Kasumi-1 (cell line): ENCODE measurements at regions not wholly inside any gene's neighbourhood (a gene's known extent, or its start where the extent isn't known, plus 50 kb on each side); places are given as distances from the start of the nearest gene placed in this dataset.
"Not testable (repeated sequence)": the region's sequence is repeated elsewhere in the genome, so short reads cannot be mapped to it uniquely, and the experiment has no call there.

Experiments used
- DNase-seq, 2 experiments: peaks; one replicate each; lab custom pipeline; 2025; lab: John Stamatoyannopoulos, UW

DNA sequence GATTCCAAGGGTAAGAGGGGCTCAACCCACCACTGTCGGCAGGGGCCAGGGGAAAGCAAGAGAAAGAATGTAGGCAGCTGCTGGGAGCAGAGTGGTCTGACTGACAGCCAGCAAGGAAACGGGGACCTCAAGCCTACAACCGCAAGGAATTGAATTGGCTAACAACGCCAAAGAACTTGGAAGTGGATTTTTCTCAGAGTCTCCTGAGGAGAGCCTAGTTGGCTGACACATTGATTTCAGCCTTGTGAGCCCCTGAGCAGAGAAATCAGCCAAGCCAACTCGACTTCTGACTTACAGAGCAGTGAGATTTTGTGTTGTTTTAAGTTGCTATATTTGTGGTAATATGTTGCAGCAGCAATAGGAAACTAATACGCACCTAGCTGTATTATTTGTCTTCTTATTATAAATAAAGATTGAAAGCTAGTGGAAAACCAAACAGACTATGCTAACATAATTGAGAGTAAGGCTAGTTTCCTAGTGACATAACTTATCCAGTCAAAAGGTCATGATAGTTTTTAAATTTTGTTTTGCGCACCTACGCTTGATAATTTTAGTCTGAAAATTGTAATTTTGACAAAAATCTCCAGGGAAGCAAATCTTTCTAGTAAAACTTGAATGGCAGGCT, 145.8 kb upstream of the HCCS start:
- DNase-seq = no peak

DNA sequence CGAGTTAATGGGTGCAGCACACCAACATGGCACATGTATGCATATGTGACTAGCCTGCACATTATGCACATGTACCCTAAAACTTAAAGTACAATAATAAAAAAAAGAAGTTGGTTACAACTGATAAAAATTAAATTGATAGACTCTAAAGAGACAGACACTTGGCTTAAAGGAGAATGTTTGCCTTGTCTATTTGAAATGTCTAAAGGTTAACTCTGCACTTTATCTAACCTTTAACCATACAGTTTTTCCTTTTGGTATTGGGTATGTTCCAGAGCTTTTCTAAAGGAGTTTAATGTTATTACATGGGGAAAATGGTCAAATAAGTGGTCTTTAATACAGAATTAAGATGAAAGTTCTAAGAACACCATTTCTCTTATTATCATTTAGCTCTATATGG, 145.1 kb upstream of the HCCS start:
- no peak for DNase-seq

GRCh38 chrX:10971176-10971575, 140.0 kb upstream of the HCCS start:
- no peak for DNase-seq

GRCh38 chrX:10971759-10972158, 139.4 kb upstream of the HCCS start:
- DNase-seq = no peak

- DNase-seq = no peak
Observed at GRCh38 chrX:10972706-10973105, 138.4 kb upstream of the HCCS start.

GRCh38 chrX:10974920-10975319, 136.2 kb upstream of the HCCS start:
- DNase-seq = no peak

DNA sequence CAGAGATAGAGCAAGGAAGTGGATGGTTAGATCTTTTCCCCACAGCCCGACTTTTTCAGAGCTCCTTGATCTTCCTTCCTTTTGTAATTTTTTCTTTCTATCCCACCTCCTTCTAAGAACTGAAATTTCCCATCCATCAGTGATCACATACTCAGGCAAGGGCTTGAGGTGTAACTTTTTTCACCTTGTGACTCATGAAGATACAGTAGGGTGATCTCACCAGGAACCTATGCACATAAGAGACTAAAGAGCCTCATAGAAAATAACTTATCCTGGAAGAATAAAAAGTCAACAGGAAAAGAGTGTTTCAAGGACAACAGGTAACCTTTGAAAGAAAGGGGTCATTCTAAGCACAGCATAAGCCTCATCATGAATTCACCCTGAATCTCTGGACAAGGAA, 131.2 kb upstream of the HCCS start:
- no peak for DNase-seq

GRCh38 chrX:10981506-10981905, 129.6 kb upstream of the HCCS start:
- DNase-seq = no peak

- DNase-seq = no peak
Observed at GRCh38 chrX:10983526-10983925, 127.6 kb upstream of the HCCS start.

DNA sequence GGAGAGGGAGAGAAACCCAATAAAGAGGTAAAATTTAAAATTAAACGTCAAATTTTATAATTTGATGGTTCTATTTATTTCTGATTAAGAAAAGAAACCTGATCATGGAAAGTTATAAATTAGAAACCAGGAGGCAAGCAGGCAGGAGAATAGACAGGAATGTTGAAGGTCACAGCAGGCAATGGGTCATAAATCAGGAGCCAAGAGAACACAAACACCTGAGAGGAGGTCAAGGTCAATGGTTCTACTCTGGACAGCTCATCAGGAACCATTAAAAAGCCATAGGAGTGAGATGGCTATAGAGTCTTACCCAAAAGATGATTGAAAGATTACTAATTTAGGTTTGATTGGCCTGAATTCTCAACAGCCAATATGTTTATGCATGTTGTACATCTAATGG, 126.9 kb upstream of the HCCS start:
- no peak for DNase-seq

- no peak for DNase-seq
Observed at GRCh38 chrX:10986616-10987015, 124.5 kb upstream of the HCCS start.

GRCh38 chrX:10988653-10989052, 122.5 kb upstream of the HCCS start:
- no peak for DNase-seq

DNA sequence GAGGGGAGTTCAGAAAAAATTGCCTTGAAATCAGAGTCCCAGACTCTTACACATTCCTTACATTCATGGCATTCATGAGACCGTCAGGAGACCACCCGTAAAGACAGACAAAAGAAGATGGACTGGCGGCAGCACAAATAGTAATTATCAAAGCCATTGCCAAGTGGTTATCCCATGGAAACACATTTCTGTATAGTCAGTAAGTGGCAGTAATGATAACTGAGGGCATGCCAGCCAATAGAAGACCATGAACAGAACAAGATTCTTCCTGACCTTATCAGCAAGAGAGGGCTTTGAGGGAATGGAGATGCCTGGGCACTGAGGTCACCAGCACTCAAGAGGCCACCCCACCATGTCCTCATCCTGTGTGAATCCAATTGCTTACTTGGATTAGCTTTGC, 121.7 kb upstream of the HCCS start:
- no peak for DNase-seq

- DNase-seq = no peak
Observed at GRCh38 chrX:10990418-10990817, 120.7 kb upstream of the HCCS start.

DNA sequence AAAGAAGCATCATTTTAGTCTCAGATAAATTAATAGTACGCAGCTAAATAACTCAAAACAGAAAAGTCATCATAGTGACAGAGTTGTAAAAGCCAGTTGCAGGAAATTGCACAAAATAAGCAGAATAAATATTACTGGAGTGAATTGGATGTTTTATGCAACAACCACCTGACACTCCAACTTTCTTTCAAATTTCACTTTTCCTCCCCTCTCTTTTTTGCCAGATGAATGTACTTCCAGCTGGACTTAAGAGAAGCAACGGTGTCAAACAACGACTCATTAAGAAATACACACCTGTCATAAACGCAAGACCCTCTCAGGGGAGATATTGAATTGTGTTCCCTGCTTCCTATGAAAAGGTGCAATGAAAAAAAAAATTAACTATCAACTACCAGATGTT, 120.2 kb upstream of the HCCS start:
- no peak for DNase-seq

- DNase-seq = no peak
Observed at GRCh38 chrX:10992110-10992509, 119.0 kb upstream of the HCCS start.

- not testable (repeated sequence) for DNase-seq
Observed at GRCh38 chrX:11007076-11007475, 104.1 kb upstream of the HCCS start.

DNA sequence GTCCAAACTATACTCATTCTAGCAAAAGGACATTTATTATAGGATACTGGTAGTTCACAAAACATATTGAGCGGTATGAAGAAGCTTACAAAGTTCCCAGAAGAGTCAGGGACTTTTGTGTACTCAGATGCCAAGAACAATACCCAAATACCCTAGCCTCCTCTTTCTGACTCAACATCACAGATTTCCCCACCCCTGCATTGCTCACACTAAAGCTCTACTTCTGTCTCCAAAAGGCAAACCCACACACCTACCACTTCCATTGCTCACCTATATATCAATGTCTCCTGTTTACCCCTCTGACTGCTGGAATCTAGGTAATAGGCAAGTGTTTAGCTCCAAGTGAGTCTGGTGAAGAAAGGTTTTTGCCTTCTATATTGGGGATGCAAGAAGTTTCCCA, 100.7 kb upstream of the HCCS start:
- no peak for DNase-seq

DNA sequence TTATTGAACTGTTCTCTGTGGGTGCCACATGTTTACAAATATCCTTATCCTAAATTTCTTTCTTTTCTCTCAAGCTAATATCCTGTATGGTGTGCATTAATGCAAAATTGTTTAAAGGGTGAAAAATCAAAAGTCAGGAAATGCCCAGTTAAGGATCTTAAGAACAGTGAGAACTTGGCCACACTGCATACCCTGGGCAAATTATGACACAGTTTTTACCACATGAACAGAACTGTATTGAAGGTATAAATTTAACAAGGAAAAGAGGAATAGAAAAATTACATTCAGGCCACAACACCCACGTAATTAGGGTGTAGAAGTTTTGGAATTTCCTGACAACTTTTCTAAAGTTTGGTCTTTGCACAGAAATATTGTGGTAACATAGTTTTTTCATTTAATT, 94.4 kb upstream of the HCCS start:
- no peak for DNase-seq

GRCh38 chrX:11022588-11022987, 88.5 kb upstream of the HCCS start:
- DNase-seq = not testable (repeated sequence)

GRCh38 chrX:11039926-11040325, 71.2 kb upstream of the HCCS start:
- DNase-seq = no peak

- no peak for DNase-seq
Observed at GRCh38 chrX:11040405-11040804, 70.7 kb upstream of the HCCS start.

- no peak for DNase-seq
Observed at GRCh38 chrX:11040996-11041395, 70.1 kb upstream of the HCCS start.

GRCh38 chrX:11050013-11050412, 61.1 kb upstream of the HCCS start:
- DNase-seq = no peak

- no peak for DNase-seq
Observed at GRCh38 chrX:11053351-11053750, 57.8 kb upstream of the HCCS start.
